Sigmoid colon (tissue), 6 donors: ENCODE measurements at regions not wholly inside any gene's neighbourhood (a gene's known extent, or its start where the extent isn't known, plus 50 kb on each side); places are given as distances from the start of the nearest gene placed in this dataset.

Source experiments
- DNase-seq: peaks from one replicate; pipeline ENCODE4 v3.0.0-alpha.2; 2019
- H3K27ac ChIP-seq, 4 donors: fragments of 200-600 bp; sonication (generic); one replicate each; pipeline ENCODE4 v1.5.1; 2016 to 2019; ENCODE audit warnings: mild to moderate bottlenecking in 1 of 4
- H3K27me3 ChIP-seq, 3 donors: fragments of 200-600 bp; sonication (generic); one replicate each; pipeline ENCODE4 v1.5.1; 2019; ENCODE audit warnings: mild to moderate bottlenecking in 1 of 3
- H3K36me3 ChIP-seq, 4 donors: fragments of 200-600 bp; sonication (generic); one replicate each; pipeline ENCODE4 v1.5.1; 2016 to 2019
- H3K4me1 ChIP-seq, 4 donors: fragments of 200-600 bp; sonication (generic); one replicate each; pipeline ENCODE4 v1.5.1; 2017 to 2019
- H3K4me3 ChIP-seq, 4 donors: fragments of 200-600 bp; sonication (generic); one replicate each; pipeline ENCODE4 v1.5.1; 2017 to 2019; ENCODE audit warnings: mild to moderate bottlenecking in 2 of 4, moderate library complexity in 1 of 4
- H3K9me3 ChIP-seq, 4 donors: fragments of 200-600 bp in 3 of 4; sonication (generic) in 3 of 4; one replicate each; pipeline versions ENCODE4 v1.5.1 to v1.6.1; 2013 to 2019
- CTCF ChIP-seq, 4 experiments: fragments of 450-650 bp in 3 of 4; fragments of 200-600 bp in 1 of 4; IDR thresholded peaks; one replicate each; pipeline ENCODE4 v1.5.1; 2016 to 2019; ENCODE audit warnings: antibody characterized with exemption in 4 of 4, mild to moderate bottlenecking in 3 of 4, moderate library complexity in 2 of 4
- EP300 ChIP-seq, 4 donors: sonication (generic); formaldehyde crosslinking; IDR thresholded peaks; one replicate each; pipeline ENCODE4 v1.6.1; 2017; ENCODE audit warnings: antibody characterized with exemption in 4 of 4
- POLR2A ChIP-seq, 2 donors: fragments of 450-650 bp; IDR thresholded peaks; one replicate each; pipeline ENCODE4 v1.6.1; 2016; ENCODE audit warnings: antibody characterized with exemption in 2 of 2, mild to moderate bottlenecking in 2 of 2, moderate library complexity in 2 of 2
- POLR2AphosphoS5 ChIP-seq, 4 donors: sonication (generic); formaldehyde crosslinking; IDR thresholded peaks; one replicate each; pipeline ENCODE4 v1.6.1; 2017; ENCODE audit warnings: antibody characterized with exemption in 4 of 4
- WGBS, 2 donors: extraction: QIAGEN DNeasy Blood & Tissue Kit; methylation state at CpG; one replicate each; pipeline ENCODE4 v1.1.7; 2013; 5-methylcytosine and 5-hydroxymethylcytosine counted together
- intact Hi-C: fragments of 100-400 bp; cut with DNase I; formaldehyde crosslinking; loops from one replicate; pipeline ENCODE4 v1.15.1; 2023
- donor health status: healthy with polysubstance abuse.
- donor health status: healthy.

- TF ChIP-seq CTCF (IDR thresholded peaks at IDR 0.05) (no peak), POLR2AphosphoS5 (IDR thresholded peaks at IDR 0.05) (no peak), POLR2A (IDR thresholded peaks at IDR 0.05) (no peak), EP300 (IDR thresholded peaks at IDR 0.05) (no peak)
- no peaks in the 10 kb centered on the region for H3K36me3 ChIP-seq
- WGBS, 2 donors: 75 to 77% methylated on average over 3 of the region's 3 CpGs
- no peaks in the 10 kb centered on the region for H3K4me1 ChIP-seq
- DNase-seq: no peak
- no peaks in the 10 kb centered on the region for H3K27me3 ChIP-seq
- H3K4me3 ChIP-seq: no peak overlapping the region
- intact Hi-C loops: no loop called here
- peaks cover 0 to 5% (median 0%) of the 10 kb centered on the region in 4 donors for H3K9me3 ChIP-seq
- no peak overlapping the region for H3K27ac ChIP-seq
Observed at GRCh38 chr2:222087998-222088397, 210.8 kb downstream of the PAX3 start.

- no peak for DNase-seq
- Histone ChIP-seq H3K9me3 (no peaks in the 10 kb centered on the region), H3K36me3 (no peaks in the 10 kb centered on the region), H3K4me1 (no peaks in the 10 kb centered on the region), H3K27ac (no peak overlapping the region), H3K4me3 (no peak overlapping the region), H3K27me3 (no peaks in the 10 kb centered on the region)
- WGBS, 2 donors: 65 to 66% methylated on average over 3 of the region's 3 CpGs
- intact Hi-C loops: no loop called here
- TF ChIP-seq POLR2AphosphoS5 (IDR thresholded peaks at IDR 0.05) (no peak), EP300 (IDR thresholded peaks at IDR 0.05) (no peak), POLR2A (IDR thresholded peaks at IDR 0.05) (no peak), CTCF (IDR thresholded peaks at IDR 0.05) (no peak)
Observed at GRCh38 chr2:222082201-222082600, 216.6 kb downstream of the PAX3 start.

- WGBS, 2 donors: 86 to 88% methylated on average over 2 of the region's 2 CpGs
- no peak for DNase-seq
- no peak overlapping the region for H3K4me3 ChIP-seq
- no peaks in the 10 kb centered on the region for H3K9me3 ChIP-seq
- intact Hi-C loops: no loop called here
- TF ChIP-seq POLR2AphosphoS5 (IDR thresholded peaks at IDR 0.05): no peak
- TF ChIP-seq EP300 (IDR thresholded peaks at IDR 0.05): no peak
- TF ChIP-seq POLR2A (IDR thresholded peaks at IDR 0.05): no peak
- TF ChIP-seq CTCF (IDR thresholded peaks at IDR 0.05): no peak
- H3K4me1 ChIP-seq: no peaks in the 10 kb centered on the region
- H3K36me3 ChIP-seq: no peaks in the 10 kb centered on the region
- no peaks in the 10 kb centered on the region for H3K27me3 ChIP-seq
- H3K27ac ChIP-seq: no peak overlapping the region
Observed at GRCh38 chr2:222080141-222080540, 218.7 kb downstream of the PAX3 start.

- DNase-seq: no peak
- no peaks in the 10 kb centered on the region for H3K9me3 ChIP-seq
- intact Hi-C loops: no loop called here
- H3K4me3 ChIP-seq: no peak overlapping the region
- no peak overlapping the region for H3K27ac ChIP-seq
- WGBS, 2 donors: 65 to 71% methylated on average over 7 of the region's 7 CpGs
- no peaks in the 10 kb centered on the region for H3K4me1 ChIP-seq
- no peak for TF ChIP-seq EP300 (IDR thresholded peaks at IDR 0.05)
- no peak for TF ChIP-seq POLR2AphosphoS5 (IDR thresholded peaks at IDR 0.05)
- no peak for TF ChIP-seq CTCF (IDR thresholded peaks at IDR 0.05)
- no peak for TF ChIP-seq POLR2A (IDR thresholded peaks at IDR 0.05)
- no peaks in the 10 kb centered on the region for H3K36me3 ChIP-seq
- H3K27me3 ChIP-seq: no peaks in the 10 kb centered on the region
Observed at GRCh38 chr2:222076973-222077690, 221.7 kb downstream of the PAX3 start.

- no peak for DNase-seq
- intact Hi-C loops: no loop called here
- no peaks in the 10 kb centered on the region for H3K9me3 ChIP-seq
- H3K27ac ChIP-seq: no peak overlapping the region
- H3K27me3 ChIP-seq: no peaks in the 10 kb centered on the region
- TF ChIP-seq POLR2AphosphoS5 (IDR thresholded peaks at IDR 0.05): no peak
- WGBS, 2 donors: 20 to 27% methylated on average over 2 of the region's 2 CpGs
- no peaks in the 10 kb centered on the region for H3K36me3 ChIP-seq
- H3K4me1 ChIP-seq: no peaks in the 10 kb centered on the region
- H3K4me3 ChIP-seq: no peak overlapping the region
Observed at GRCh38 chr2:222074674-222075073, 224.1 kb downstream of the PAX3 start.
